NB4 (cell line): ENCODE measurements at regions not wholly inside any gene's neighbourhood (a gene's known extent, or its start where the extent isn't known, plus 50 kb on each side); places are given as distances from the start of the nearest gene placed in this dataset.
"Not testable (repeated sequence)": the region's sequence is repeated elsewhere in the genome, so short reads cannot be mapped to it uniquely, and the experiment has no call there.

ENCODE experiments used
- DNase-seq: peaks from one replicate; pipeline ENCODE4 v3.0.0; 2010; ENCODE audit warnings: low read depth
- H3K4me3 ChIP-seq: one replicate; pipeline ENCODE4 v1.5.1; 2011; ENCODE audit warnings: mild to moderate bottlenecking, low read depth, low read length, moderate library complexity
- CTCF ChIP-seq: IDR thresholded peaks from one replicate; pipeline ENCODE4 v1.5.1; 2012; ENCODE audit warnings: low read depth, low read length
- MAX ChIP-seq: IDR thresholded peaks from 2 replicates; pipeline ENCODE4 v1.6.1; 2011; ENCODE audit warnings: low read depth, low read length
- MYC ChIP-seq: IDR thresholded peaks from 2 replicates; pipeline ENCODE4 v1.6.1; 2011; ENCODE audit warnings: low read depth, low read length
- POLR2A ChIP-seq: IDR thresholded peaks from 2 replicates; pipeline ENCODE4 v1.6.1; 2011; ENCODE audit warnings: mild to moderate bottlenecking; ENCODE audit not compliant: insufficient read length; ENCODE audit errors: extremely low read depth

GRCh38 chr4:75213480-75213879 is 280.6 kb downstream of the PARM1 start:
- TF ChIP-seq CTCF (no peak), POLR2A (no peak), MAX (no peak), MYC (no peak)
- DNase-seq: no peak
- no peak overlapping the region for H3K4me3 ChIP-seq

GRCh38 chr4:75211422-75211821 is 278.5 kb downstream of the PARM1 start:
- no peak for DNase-seq
- TF ChIP-seq MYC (no peak), POLR2A (no peak), CTCF (no peak), MAX (no peak)
- H3K4me3 ChIP-seq: no peak overlapping the region

GRCh38 chr4:75207902-75208301 is 275.0 kb downstream of the PARM1 start:
- TF ChIP-seq MYC (no peak), MAX (no peak), CTCF (no peak), POLR2A (no peak)
- H3K4me3 ChIP-seq: no peak overlapping the region
- no peak for DNase-seq

- H3K4me3 ChIP-seq: no peak overlapping the region
- DNase-seq: no peak
- TF ChIP-seq CTCF (no peak), MYC (no peak), POLR2A (no peak), MAX (no peak)
Measured at GRCh38 chr4:75195111-75195510, 262.2 kb downstream of the PARM1 start.

- no peak overlapping the region for H3K4me3 ChIP-seq
- no peak for TF ChIP-seq CTCF
- no peak for TF ChIP-seq MYC
- TF ChIP-seq POLR2A: no peak
- TF ChIP-seq MAX: no peak
- DNase-seq: no peak
Measured at GRCh38 chr4:75194180-75194579, 261.3 kb downstream of the PARM1 start.

- not testable (repeated sequence) for DNase-seq, H3K4me3 ChIP-seq
Measured at GRCh38 chr4:75192182-75192581, 259.3 kb downstream of the PARM1 start.
